ENCODE measurements at regions not wholly inside any gene's neighbourhood (a gene's known extent, or its start where the extent isn't known, plus 50 kb on each side); places are given as distances from the start of the nearest gene placed in this dataset.

- no peaks in the 10 kb centered on the region for H3K9me3 ChIP-seq (ENCODE audit: control insufficient read depth, low read length)
- Mint-ChIP-seq H3K4me1 (peaks cover 18% of the 10 kb centered on the region), H3K27me3 (ENCODE audit: insufficient read depth) (no peaks in the 10 kb centered on the region), H3K4me3 (no peak overlapping the region), H3K9me3 (peaks cover 3% of the 10 kb centered on the region), H3K36me3 (ENCODE audit: low read depth) (no peaks in the 10 kb centered on the region), H3K27ac (no peak overlapping the region)
- no peak for TF ChIP-seq CTCF (conservative IDR thresholded peaks at IDR 0.05)
- DNase-seq: no peak
- no peaks in the 10 kb centered on the region for H3K27me3 ChIP-seq (ENCODE audit: control insufficient read depth, insufficient read depth, low read length, poor library complexity, severe bottlenecking)
- no peaks in the 10 kb centered on the region for H3K36me3 ChIP-seq (ENCODE audit: control insufficient read depth, insufficient read depth, low read length)
- no peak overlapping the region for H3K4me3 ChIP-seq (ENCODE audit: low read length)
- no peak overlapping the region for H3K27ac ChIP-seq (ENCODE audit: low read depth, low read length)
- H3K9ac ChIP-seq (ENCODE audit: extremely low read depth, low read length, poor library complexity, severe bottlenecking): no peak overlapping the region
- H3K4me1 ChIP-seq (ENCODE audit: control insufficient read depth, insufficient read depth, low read length): peaks cover 3% of the 10 kb centered on the region
Measured at GRCh38 chr5:66342341-66342880, 198.3 kb downstream of the SREK1 start.

GRCh38 chr5:66343370-66344071 lies 199.4 kb downstream of the SREK1 start:
- Histone ChIP-seq H3K27me3 (ENCODE audit: control insufficient read depth, insufficient read depth, low read length, poor library complexity, severe bottlenecking) (no peaks in the 10 kb centered on the region), H3K4me1 (ENCODE audit: control insufficient read depth, insufficient read depth, low read length) (no peaks in the 10 kb centered on the region), H3K4me3 (ENCODE audit: low read length) (no peak overlapping the region), H3K9me3 (ENCODE audit: control insufficient read depth, low read length) (no peaks in the 10 kb centered on the region), H3K27ac (ENCODE audit: low read depth, low read length) (no peak overlapping the region), H3K9ac (ENCODE audit: extremely low read depth, low read length, poor library complexity, severe bottlenecking) (no peak overlapping the region), H3K36me3 (ENCODE audit: control insufficient read depth, insufficient read depth, low read length) (no peaks in the 10 kb centered on the region)
- no peaks in the 10 kb centered on the region for H3K36me3 Mint-ChIP-seq (ENCODE audit: low read depth)
- no peak overlapping the region for H3K27ac Mint-ChIP-seq
- TF ChIP-seq CTCF (conservative IDR thresholded peaks at IDR 0.05): no peak
- no peak for DNase-seq
- peaks cover 8% of the 10 kb centered on the region for H3K4me1 Mint-ChIP-seq
- H3K4me3 Mint-ChIP-seq: no peak overlapping the region
- 40 to 90% methylated on average over 1 to 5 of the region's 5 CpGs for WGBS, 2 experiments (ENCODE audit: insufficient coverage in 1 of 2, insufficient read length in 1 of 2)
- peaks cover 3% of the 10 kb centered on the region for H3K9me3 Mint-ChIP-seq
- no peaks in the 10 kb centered on the region for H3K27me3 Mint-ChIP-seq (ENCODE audit: insufficient read depth)

- Mint-ChIP-seq H3K27ac (no peak overlapping the region), H3K36me3 (ENCODE audit: low read depth) (no peaks in the 10 kb centered on the region), H3K9me3 (peaks cover 3% of the 10 kb centered on the region), H3K4me3 (no peak overlapping the region), H3K4me1 (peaks cover 8% of the 10 kb centered on the region), H3K27me3 (ENCODE audit: insufficient read depth) (no peaks in the 10 kb centered on the region)
- Histone ChIP-seq H3K9ac (ENCODE audit: extremely low read depth, low read length, poor library complexity, severe bottlenecking) (no peak overlapping the region), H3K27me3 (ENCODE audit: control insufficient read depth, insufficient read depth, low read length, poor library complexity, severe bottlenecking) (no peaks in the 10 kb centered on the region), H3K4me3 (ENCODE audit: low read length) (no peak overlapping the region), H3K9me3 (ENCODE audit: control insufficient read depth, low read length) (no peaks in the 10 kb centered on the region), H3K36me3 (ENCODE audit: control insufficient read depth, insufficient read depth, low read length) (no peaks in the 10 kb centered on the region), H3K27ac (ENCODE audit: low read depth, low read length) (no peak overlapping the region), H3K4me1 (ENCODE audit: control insufficient read depth, insufficient read depth, low read length) (no peaks in the 10 kb centered on the region)
- TF ChIP-seq CTCF (conservative IDR thresholded peaks at IDR 0.05): no peak
- no peak for DNase-seq
- WGBS, 2 experiments (ENCODE audit: insufficient coverage in 1 of 2, insufficient read length in 1 of 2): 92 to 100% methylated on average over 1 of the region's 1 CpG
Measured at GRCh38 chr5:66344544-66344943, 200.4 kb downstream of the SREK1 start.

Data from endodermal cell (in vitro differentiated cells).